Mesenchymal stem cell (in vitro differentiated cells and primary cell): ENCODE measurements at regions not wholly inside any gene's neighbourhood (a gene's known extent, or its start where the extent isn't known, plus 50 kb on each side); places are given as distances from the start of the nearest gene placed in this dataset.

ENCODE experiments used
- DNase-seq: peaks from one replicate; pipeline ENCODE4 v3.0.0-alpha.2; 2013
- H2AFZ ChIP-seq: one replicate; pipeline ENCODE4 v1.6.1; 2013; ENCODE audit warnings: low read depth, mild to moderate bottlenecking, control low read depth, inconsistent platforms, low read length, moderate library complexity
- H2AK5ac ChIP-seq: 2 replicates; pipeline ENCODE4 v1.6.1; 2013; ENCODE audit warnings: low read length, moderate library complexity, mild to moderate bottlenecking, inconsistent platforms; ENCODE audit not compliant: severe bottlenecking
- H2BK120ac ChIP-seq: one replicate; pipeline ENCODE4 v1.6.1; 2013; ENCODE audit warnings: low read depth, mild to moderate bottlenecking, inconsistent platforms, low read length, moderate library complexity
- H2BK12ac ChIP-seq, 2 experiments: one replicate each; pipeline ENCODE4 v1.6.1; 2013; ENCODE audit warnings: inconsistent platforms in 2 of 2, low read length in 2 of 2, mild to moderate bottlenecking in 2 of 2, moderate library complexity in 2 of 2, control low read depth in 1 of 2
- H2BK15ac ChIP-seq: one replicate; pipeline ENCODE4 v1.6.1; 2013; ENCODE audit warnings: mild to moderate bottlenecking, low read depth, inconsistent platforms; ENCODE audit not compliant: poor library complexity, severe bottlenecking
- H2BK5ac ChIP-seq: 2 replicates; pipeline ENCODE4 v1.6.1; 2013; ENCODE audit warnings: low read depth, mild to moderate bottlenecking, low read length, control low read depth, inconsistent platforms; ENCODE audit not compliant: poor library complexity, severe bottlenecking
- H3K14ac ChIP-seq, 2 experiments: one replicate each; pipeline ENCODE4 v1.6.1; 2013; ENCODE audit warnings: inconsistent platforms in 2 of 2, low read length in 2 of 2, control low read depth in 1 of 2, mild to moderate bottlenecking in 1 of 2, moderate library complexity in 1 of 2
- H3K18ac ChIP-seq, 2 experiments: one replicate each; pipeline ENCODE4 v1.6.1; 2013; ENCODE audit warnings: inconsistent platforms in 2 of 2, low read length in 2 of 2, control low read depth in 1 of 2, low read depth in 1 of 2, mild to moderate bottlenecking in 1 of 2
- H3K23ac ChIP-seq, 2 experiments: one replicate each; pipeline ENCODE4 v1.6.1; 2013; ENCODE audit warnings: inconsistent platforms in 2 of 2, low read length in 2 of 2, mild to moderate bottlenecking in 2 of 2, moderate library complexity in 2 of 2, control low read depth in 1 of 2
- H3K27ac ChIP-seq: 2 replicates; pipeline ENCODE4 v1.5.1; 2013; ENCODE audit warnings: mild to moderate bottlenecking, moderate library complexity, low read length, control low read depth, inconsistent platforms; ENCODE audit not compliant: poor library complexity, severe bottlenecking
- H3K27me3 ChIP-seq, 2 experiments: 2 replicates each; pipeline versions ENCODE4 v1.6.1 to v1.7.0; 2013; ENCODE audit warnings: low read length in 2 of 2, mild to moderate bottlenecking in 2 of 2, moderate library complexity in 2 of 2, control low read depth in 1 of 2, inconsistent platforms in 1 of 2; ENCODE audit not compliant: control insufficient read depth in 1 of 2, insufficient read depth in 1 of 2
- H3K36me3 ChIP-seq, 2 experiments: 2 replicates each; pipeline versions ENCODE4 v1.6.1 to v1.7.0; 2013; ENCODE audit warnings: low read length in 2 of 2, control low read depth in 1 of 2, inconsistent platforms in 1 of 2, low read depth in 1 of 2, mild to moderate bottlenecking in 1 of 2; ENCODE audit not compliant: insufficient read depth in 2 of 2, control insufficient read depth in 1 of 2
- H3K4ac ChIP-seq, 2 experiments: one replicate each; pipeline ENCODE4 v1.6.1; 2013; ENCODE audit warnings: inconsistent platforms in 2 of 2, low read length in 2 of 2, mild to moderate bottlenecking in 2 of 2, moderate library complexity in 2 of 2, control low read depth in 1 of 2, low read depth in 1 of 2
- H3K4me1 ChIP-seq: 2 replicates; pipeline ENCODE4 v1.6.1; 2013; ENCODE audit warnings: low read depth, low read length, control low read depth; ENCODE audit not compliant: control insufficient read depth, insufficient read depth
- H3K4me2 ChIP-seq: 2 replicates; pipeline ENCODE4 v1.6.1; 2013; ENCODE audit warnings: low read length, mild to moderate bottlenecking, inconsistent platforms; ENCODE audit not compliant: poor library complexity, severe bottlenecking
- H3K4me3 ChIP-seq, 2 experiments: 2 replicates each; pipeline versions ENCODE4 v1.5.1 to v1.7.0; 2013; ENCODE audit warnings: low read length in 2 of 2, mild to moderate bottlenecking in 2 of 2, control low read depth in 1 of 2, low read depth in 1 of 2; ENCODE audit not compliant: insufficient read depth in 1 of 2
- H3K79me1 ChIP-seq: replicated peaks from 2 replicates; pipeline ENCODE4 v1.6.1; 2013; ENCODE audit warnings: mild to moderate bottlenecking, control low read depth, low read length, inconsistent platforms; ENCODE audit not compliant: poor library complexity, severe bottlenecking
- H3K9ac ChIP-seq: 2 replicates; pipeline ENCODE4 v1.7.0; 2013; ENCODE audit warnings: mild to moderate bottlenecking, low read length, moderate library complexity
- H3K9me3 ChIP-seq: 2 replicates; pipeline ENCODE4 v1.7.0; 2013; ENCODE audit warnings: mild to moderate bottlenecking, low read length; ENCODE audit not compliant: control insufficient read depth
- H4K8ac ChIP-seq: one replicate; pipeline ENCODE4 v1.6.1; 2013; ENCODE audit warnings: inconsistent platforms, mild to moderate bottlenecking, low read length, moderate library complexity
- H4K91ac ChIP-seq: one replicate; pipeline ENCODE4 v1.6.1; 2013; ENCODE audit warnings: mild to moderate bottlenecking, low read length, inconsistent platforms
- WGBS: methylation state at CpG from one replicate; pipeline ENCODE4 v1.1.7; 2013; ENCODE audit warnings: mixed read lengths; 5-methylcytosine and 5-hydroxymethylcytosine counted together

DNA sequence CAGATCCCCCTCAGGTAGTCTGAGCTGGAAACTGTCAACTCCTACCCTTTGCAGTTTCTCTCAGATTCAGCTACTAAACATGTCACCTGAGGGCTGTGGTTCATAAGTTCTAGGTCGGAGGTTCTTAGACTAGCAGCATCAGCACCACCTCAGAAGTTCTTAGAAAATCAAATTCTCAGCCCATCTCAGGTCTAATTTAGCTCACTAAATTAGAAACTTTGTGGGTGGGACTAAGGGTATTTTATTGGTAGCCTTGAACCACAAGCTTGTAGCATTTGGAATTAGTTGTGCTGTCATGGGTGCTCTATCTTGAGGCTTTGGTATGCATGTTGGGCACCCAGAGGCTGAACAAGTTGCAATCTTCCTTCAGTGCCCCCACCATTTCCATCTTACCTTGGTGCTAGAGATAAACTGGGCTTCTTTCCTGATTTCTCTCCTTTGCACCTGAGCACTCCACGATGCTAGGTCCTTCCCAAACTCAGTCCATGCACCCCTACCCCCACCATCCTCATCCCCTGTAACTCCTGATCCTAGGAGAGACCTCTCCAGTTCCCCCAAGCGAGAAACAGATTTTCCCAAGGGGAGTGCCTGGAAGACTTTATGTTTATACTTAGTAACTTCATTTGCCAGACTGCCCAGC is 54.2 kb downstream of the S1PR1 start:
- H2BK15ac ChIP-seq, result peak overlapping the region; percentile 19
- H4K91ac ChIP-seq, result no peak overlapping the region
- no peak overlapping the region for H2BK120ac ChIP-seq
- no peaks in the 10 kb centered on the region for H3K4me1 ChIP-seq
- no peak overlapping the region for H2AK5ac ChIP-seq
- no peaks in the 10 kb centered on the region for H3K36me3 ChIP-seq
- H3K27ac ChIP-seq, result no peak overlapping the region
- no peaks in the 10 kb centered on the region for H3K9me3 ChIP-seq
- no peak overlapping the region for H2AFZ ChIP-seq
- DNase-seq, result no peak
- peak overlapping the region in 1 of 2 experiments; percentile 23 for H3K18ac ChIP-seq
- WGBS, result 44% methylated on average over 2 of the region's 3 CpGs
- peak overlapping the region in 1 of 2 experiments; percentile 56 for H2BK12ac ChIP-seq
- no peak overlapping the region for H3K4me3 ChIP-seq
- H3K4me2 ChIP-seq, result no peak overlapping the region
- no peak overlapping the region for H2BK5ac ChIP-seq
- no peaks in the 10 kb centered on the region for H3K79me1 ChIP-seq
- H3K27me3 ChIP-seq, result no peaks in the 10 kb centered on the region
- no peak overlapping the region for H3K4ac ChIP-seq
- H3K23ac ChIP-seq, result no peak overlapping the region
- H3K9ac ChIP-seq, result peak overlapping the region; percentile 51
- H4K8ac ChIP-seq, result no peak overlapping the region
- H3K14ac ChIP-seq, result no peak overlapping the region

DNA sequence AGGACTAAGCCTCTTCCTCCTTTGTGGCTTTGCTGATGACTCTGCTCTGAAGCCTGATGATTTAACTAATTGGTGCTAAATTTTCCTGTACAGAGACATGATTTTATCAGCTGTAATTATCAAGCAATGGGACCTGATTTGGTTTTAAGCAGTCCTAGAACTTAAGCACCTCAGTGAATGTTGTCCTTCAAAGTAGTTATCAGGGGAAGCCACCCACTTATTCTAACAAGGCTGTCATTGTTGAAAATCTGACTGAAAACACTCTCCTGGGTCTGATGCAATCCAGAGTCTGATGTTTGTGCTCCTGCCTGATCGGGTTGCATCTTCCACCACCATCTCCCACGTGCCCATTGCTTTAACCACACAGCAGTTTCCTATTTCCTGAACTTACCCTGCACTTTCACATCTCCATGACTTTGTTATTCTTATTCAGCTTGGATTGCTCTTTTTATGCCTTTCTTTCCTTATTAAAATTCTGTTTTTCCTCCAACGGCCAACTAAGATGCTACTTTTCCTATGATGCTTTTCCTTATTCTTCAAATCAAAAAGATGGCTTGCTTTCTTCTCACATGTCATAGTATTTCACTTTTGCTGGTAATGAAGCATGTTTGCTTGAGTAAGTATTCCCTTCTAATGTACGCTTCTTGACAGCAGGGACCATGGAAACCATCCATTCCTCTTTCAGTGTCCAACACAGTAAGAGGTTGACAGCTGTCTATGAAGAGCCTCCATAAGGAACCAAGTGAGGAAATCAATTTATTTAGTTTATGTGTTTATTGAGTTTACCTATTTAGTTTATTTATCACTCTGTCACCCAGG is 55.0 kb downstream of the S1PR1 start:
- peak; percentile 79 for DNase-seq
- H3K4ac ChIP-seq, result no peak overlapping the region
- no peak overlapping the region for H2BK15ac ChIP-seq
- no peaks in the 10 kb centered on the region for H3K36me3 ChIP-seq
- no peak overlapping the region for H2BK5ac ChIP-seq
- no peak overlapping the region for H4K8ac ChIP-seq
- no peaks in the 10 kb centered on the region for H3K4me1 ChIP-seq
- H3K9me3 ChIP-seq, result no peaks in the 10 kb centered on the region
- H3K18ac ChIP-seq, result peak overlapping the region; percentile 66 to 68
- H3K4me2 ChIP-seq, result no peak overlapping the region
- no peak overlapping the region for H2BK12ac ChIP-seq
- no peak overlapping the region for H3K14ac ChIP-seq
- H3K9ac ChIP-seq, result peak overlapping the region; percentile 51
- H2AK5ac ChIP-seq, result no peak overlapping the region
- H2BK120ac ChIP-seq, result no peak overlapping the region
- H3K4me3 ChIP-seq, result no peak overlapping the region
- H3K27ac ChIP-seq, result no peak overlapping the region
- no peak overlapping the region for H4K91ac ChIP-seq
- WGBS, result 33% methylated on average over 3 of the region's 4 CpGs
- no peak overlapping the region for H2AFZ ChIP-seq
- no peaks in the 10 kb centered on the region for H3K27me3 ChIP-seq
- H3K79me1 ChIP-seq, result no peaks in the 10 kb centered on the region
- H3K23ac ChIP-seq, result no peak overlapping the region

DNA sequence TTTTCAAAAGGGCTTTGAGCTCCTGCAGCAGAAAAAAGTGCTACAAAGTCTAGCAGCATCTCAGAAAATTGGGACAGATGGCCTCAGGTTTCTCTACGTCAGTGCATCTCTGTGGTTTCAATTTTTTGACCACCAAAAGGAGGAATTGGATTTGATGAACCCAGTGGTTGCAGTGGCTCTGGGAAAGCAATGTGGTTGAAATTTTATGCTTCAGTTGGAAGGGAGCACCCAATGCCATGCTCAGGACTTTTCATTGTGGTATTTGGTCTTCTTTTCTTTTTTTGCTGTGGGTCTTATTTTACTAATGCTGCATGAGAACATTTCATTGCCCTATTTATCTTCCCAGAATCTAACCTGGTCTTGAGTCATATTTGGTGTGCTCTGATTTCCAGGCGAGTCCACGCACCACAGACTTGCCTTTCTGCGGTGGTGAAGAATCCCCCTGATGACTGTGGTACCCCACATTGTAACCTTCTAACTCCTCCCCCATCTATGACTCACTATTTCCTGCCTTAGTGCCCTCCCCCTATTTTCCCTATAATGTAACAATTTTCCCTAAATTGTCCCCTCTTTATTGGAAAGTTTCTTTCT is 56.7 kb downstream of the S1PR1 start:
- Histone ChIP-seq H2BK15ac (no peak overlapping the region), H2BK12ac (no peak overlapping the region), H3K18ac (no peak overlapping the region), H4K91ac (no peak overlapping the region), H3K27me3 (peaks cover 0 to 6% of the 10 kb centered on the region in 2 experiments), H3K4me2 (no peak overlapping the region), H2BK120ac (no peak overlapping the region), H3K23ac (no peak overlapping the region), H3K4me3 (no peak overlapping the region), H3K4ac (no peak overlapping the region), H2AK5ac (no peak overlapping the region), H2BK5ac (no peak overlapping the region), H4K8ac (no peak overlapping the region), H3K14ac (no peak overlapping the region), H3K4me1 (no peaks in the 10 kb centered on the region), H3K9ac (no peak overlapping the region), H3K36me3 (no peaks in the 10 kb centered on the region), H3K27ac (no peak overlapping the region), H3K9me3 (no peaks in the 10 kb centered on the region), H2AFZ (no peak overlapping the region), H3K79me1 (no peaks in the 10 kb centered on the region)
- DNase-seq, result no peak
- 85% methylated on average over 4 of the region's 4 CpGs for WGBS

DNA sequence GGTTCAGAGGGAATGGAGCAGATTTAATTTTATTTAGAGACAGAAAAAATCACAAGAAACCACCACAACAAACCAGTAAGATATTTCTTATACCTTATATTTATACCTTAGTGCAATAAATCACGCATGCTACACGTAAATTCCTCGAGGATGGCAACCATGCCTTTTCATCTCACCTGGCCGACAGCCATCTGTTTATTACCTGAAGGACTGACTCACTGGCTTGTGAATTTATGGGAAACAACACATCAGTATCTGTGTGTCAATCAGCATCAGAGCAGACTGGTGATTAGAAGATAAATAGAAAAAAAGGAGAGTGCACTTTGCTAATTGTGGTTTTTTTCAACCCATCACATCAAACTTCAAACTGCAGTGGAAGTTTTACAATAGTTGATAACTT is 58.4 kb downstream of the S1PR1 start:
- Histone ChIP-seq H2BK120ac (no peak overlapping the region), H2AK5ac (no peak overlapping the region), H2BK15ac (no peak overlapping the region), H3K9me3 (no peaks in the 10 kb centered on the region), H3K23ac (no peak overlapping the region), H3K27me3 (peaks cover 0 to 6% of the 10 kb centered on the region in 2 experiments), H3K27ac (no peak overlapping the region), H2BK12ac (no peak overlapping the region), H3K36me3 (no peaks in the 10 kb centered on the region), H3K4ac (no peak overlapping the region), H3K4me2 (no peak overlapping the region), H3K4me1 (no peaks in the 10 kb centered on the region), H2BK5ac (no peak overlapping the region), H3K18ac (no peak overlapping the region), H3K4me3 (no peak overlapping the region), H4K8ac (no peak overlapping the region), H2AFZ (no peak overlapping the region), H3K9ac (no peak overlapping the region), H4K91ac (no peak overlapping the region), H3K14ac (no peak overlapping the region), H3K79me1 (no peaks in the 10 kb centered on the region)
- 92% methylated on average over 4 of the region's 4 CpGs for WGBS
- DNase-seq, result no peak
